ENCODE measurements at regions not wholly inside any gene's neighbourhood (a gene's known extent, or its start where the extent isn't known, plus 50 kb on each side); places are given as distances from the start of the nearest gene placed in this dataset.

DNA sequence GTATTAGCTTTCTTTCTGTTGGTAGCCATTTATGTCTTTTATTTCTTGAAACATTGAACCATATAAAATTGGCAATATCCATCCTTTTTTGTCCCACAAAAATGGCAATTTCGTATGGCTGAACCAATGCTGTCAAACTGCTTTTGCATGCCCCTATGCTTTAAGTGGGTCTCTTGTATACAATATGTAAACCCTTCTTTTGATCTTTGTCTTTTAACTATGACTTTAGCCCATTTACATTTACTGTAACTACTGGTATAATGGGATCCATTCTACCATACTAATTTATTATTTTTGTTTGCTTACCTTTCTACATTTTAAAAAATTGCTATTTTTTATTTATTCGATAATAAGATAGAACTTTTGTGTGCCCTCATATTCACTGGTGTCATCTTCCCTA is 93.4 kb downstream of the TENT4A start:
- Histone ChIP-seq H3K9ac (ENCODE audit: low read depth, low read length) (no peak overlapping the region), H3K36me3 (ENCODE audit: insufficient read depth, low read length) (no peaks in the 10 kb centered on the region), H3K9me3 (replicated peaks; ENCODE audit: low read length) (no peaks in the 10 kb centered on the region), H3K27me3 (ENCODE audit: control insufficient read depth, insufficient read depth, low read length) (no peaks in the 10 kb centered on the region), H3K4me2 (ENCODE audit: low read length) (no peak overlapping the region), H3K4me1 (ENCODE audit: control insufficient read depth, insufficient read depth, low read length) (peaks cover 19% of the 10 kb centered on the region), H3K4me3 (ENCODE audit: low read length) (no peak overlapping the region)

DNA sequence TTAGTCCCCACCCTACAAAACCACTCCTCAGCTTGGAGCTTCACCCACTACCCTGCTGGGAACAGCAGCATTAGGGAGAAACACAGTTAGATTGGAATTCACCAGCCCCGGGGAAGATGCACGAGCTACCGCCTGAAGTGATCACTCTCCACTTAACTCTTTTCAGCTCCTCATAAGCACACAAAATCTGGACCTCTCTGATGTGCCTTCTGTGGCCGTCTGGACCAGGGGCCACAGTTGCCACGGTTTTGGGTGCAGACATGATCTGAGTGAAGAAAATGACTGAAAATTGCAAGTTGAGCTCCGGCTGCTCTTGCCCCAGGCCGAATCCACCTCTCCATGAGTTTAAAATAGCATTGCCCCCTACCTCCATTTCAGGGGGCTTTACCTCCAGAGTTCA is 95.2 kb downstream of the TENT4A start:
- Histone ChIP-seq H3K4me1 (ENCODE audit: control insufficient read depth, insufficient read depth, low read length) (peaks cover 19% of the 10 kb centered on the region), H3K27me3 (ENCODE audit: control insufficient read depth, insufficient read depth, low read length) (no peaks in the 10 kb centered on the region), H3K9ac (ENCODE audit: low read depth, low read length) (no peak overlapping the region), H3K4me3 (ENCODE audit: low read length) (no peak overlapping the region), H3K9me3 (replicated peaks; ENCODE audit: low read length) (no peaks in the 10 kb centered on the region), H3K4me2 (ENCODE audit: low read length) (no peak overlapping the region), H3K36me3 (ENCODE audit: insufficient read depth, low read length) (no peaks in the 10 kb centered on the region)

DNA sequence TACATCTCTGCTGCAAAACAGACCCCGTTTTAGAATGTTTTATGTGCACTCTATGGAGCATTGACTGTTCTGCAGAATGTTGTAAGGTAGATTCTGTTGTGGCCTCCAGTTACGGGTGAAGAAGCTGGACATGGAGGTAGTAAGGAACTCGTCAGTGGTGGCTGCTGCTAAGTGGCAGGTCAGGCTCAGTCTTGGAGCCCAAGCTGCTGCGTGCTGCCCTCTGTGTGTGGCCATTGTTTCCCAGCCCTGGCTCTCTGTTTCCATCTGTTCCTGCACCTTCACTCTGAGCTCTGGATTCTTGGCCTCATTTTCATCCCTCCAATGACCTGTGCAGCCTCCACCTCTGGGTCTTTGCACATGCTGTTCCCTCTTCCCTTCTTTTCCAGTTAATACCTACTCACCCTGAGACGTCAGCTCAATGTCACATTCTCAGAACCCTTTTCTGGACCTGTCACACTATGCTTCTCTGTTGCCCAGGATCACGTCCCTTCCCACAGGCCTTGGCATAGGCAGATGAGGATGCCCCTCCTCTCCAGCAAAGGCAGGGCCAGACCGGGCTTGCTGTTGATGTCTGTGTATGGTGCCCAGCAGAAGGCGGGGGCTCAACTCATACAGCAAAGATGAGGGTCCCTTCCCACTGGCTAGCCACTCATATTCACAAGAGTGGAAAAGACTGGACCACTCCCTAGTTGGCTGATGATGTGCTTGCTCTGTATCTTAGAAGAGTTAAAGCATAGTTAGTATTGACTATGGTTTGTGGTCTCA is 97.6 kb downstream of the TENT4A start:
- Histone ChIP-seq H3K36me3 (ENCODE audit: insufficient read depth, low read length) (no peaks in the 10 kb centered on the region), H3K9me3 (replicated peaks; ENCODE audit: low read length) (no peaks in the 10 kb centered on the region), H3K4me2 (ENCODE audit: low read length) (no peak overlapping the region), H3K4me3 (ENCODE audit: low read length) (no peak overlapping the region), H3K27me3 (ENCODE audit: control insufficient read depth, insufficient read depth, low read length) (no peaks in the 10 kb centered on the region), H3K9ac (ENCODE audit: low read depth, low read length) (no peak overlapping the region), H3K4me1 (ENCODE audit: control insufficient read depth, insufficient read depth, low read length) (no peaks in the 10 kb centered on the region)

DNA sequence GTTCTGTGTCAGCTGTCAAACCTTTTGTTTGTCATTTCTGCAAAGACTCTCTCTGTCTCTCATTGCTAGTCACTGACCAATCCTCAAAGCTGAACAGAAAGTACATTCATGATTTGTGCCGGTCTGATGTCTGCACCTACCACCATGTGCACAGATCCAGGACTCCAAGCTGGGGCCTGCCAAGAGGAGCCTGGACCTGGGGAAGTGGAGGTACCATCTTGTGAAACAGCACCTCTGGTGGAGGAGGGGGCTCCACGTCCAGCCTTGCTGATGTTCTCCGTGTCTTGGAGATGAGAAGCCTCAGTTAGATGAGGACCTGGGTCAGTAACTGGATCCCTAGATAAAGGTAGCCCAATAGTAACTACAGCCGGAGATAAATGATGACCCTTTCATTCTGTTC is 98.9 kb downstream of the TENT4A start:
- Histone ChIP-seq H3K9me3 (replicated peaks; ENCODE audit: low read length) (no peaks in the 10 kb centered on the region), H3K27me3 (ENCODE audit: control insufficient read depth, insufficient read depth, low read length) (no peaks in the 10 kb centered on the region), H3K9ac (ENCODE audit: low read depth, low read length) (no peak overlapping the region), H3K4me2 (ENCODE audit: low read length) (no peak overlapping the region), H3K4me3 (ENCODE audit: low read length) (no peak overlapping the region), H3K4me1 (ENCODE audit: control insufficient read depth, insufficient read depth, low read length) (no peaks in the 10 kb centered on the region), H3K36me3 (ENCODE audit: insufficient read depth, low read length) (no peaks in the 10 kb centered on the region)

DNA sequence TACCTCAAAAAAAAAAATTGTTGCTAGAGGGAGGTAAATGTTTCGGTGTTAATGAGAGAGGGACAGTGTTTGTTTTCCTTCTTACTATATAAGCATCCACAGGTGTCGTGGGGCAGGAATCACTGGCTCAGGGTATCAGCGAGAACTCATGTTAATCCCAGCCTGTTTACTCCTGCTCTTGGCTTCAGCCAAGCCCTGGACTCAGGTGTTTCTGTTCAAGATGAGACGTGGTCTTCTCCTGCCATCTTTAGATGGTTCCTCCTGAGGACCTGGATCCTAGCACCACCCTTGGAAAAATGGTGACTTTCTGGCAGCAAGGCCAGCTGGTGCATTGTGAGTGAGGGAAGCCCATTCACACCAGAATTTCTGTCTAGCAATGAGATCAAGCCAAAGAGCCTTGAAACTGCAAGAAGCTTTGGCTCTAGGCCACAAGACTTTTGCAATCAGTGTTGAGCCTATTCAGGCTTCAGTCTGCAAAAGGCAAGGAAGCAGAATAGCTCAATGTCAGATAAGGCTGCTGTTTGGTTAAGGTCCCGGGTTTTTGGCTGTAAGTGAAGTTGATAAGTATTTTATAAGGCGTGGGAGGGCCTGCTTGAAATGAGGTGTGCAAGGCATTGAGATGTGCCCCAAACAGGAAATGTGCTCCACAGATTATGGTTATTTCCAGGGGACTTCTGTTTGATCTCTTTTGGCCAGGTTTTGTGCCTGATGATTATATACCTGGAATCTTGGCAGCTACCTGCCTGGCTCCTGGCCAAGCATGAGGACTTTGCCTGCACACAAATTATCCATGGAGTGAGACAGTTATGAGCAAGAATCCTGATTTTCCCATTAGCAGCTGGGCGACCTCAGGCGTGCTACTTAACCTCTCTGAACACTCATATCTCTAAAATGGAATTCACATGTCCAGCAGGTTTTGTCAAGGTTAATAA is 99.8 kb downstream of the TENT4A start:
- no peak overlapping the region for H3K9ac ChIP-seq (ENCODE audit: low read depth, low read length)
- no peaks in the 10 kb centered on the region for H3K27me3 ChIP-seq (ENCODE audit: control insufficient read depth, insufficient read depth, low read length)
- no peaks in the 10 kb centered on the region for H3K9me3 ChIP-seq (replicated peaks; ENCODE audit: low read length)
- no peaks in the 10 kb centered on the region for H3K4me1 ChIP-seq (ENCODE audit: control insufficient read depth, insufficient read depth, low read length)
- no peak overlapping the region for H3K4me2 ChIP-seq (ENCODE audit: low read length)
- H3K36me3 ChIP-seq (ENCODE audit: insufficient read depth, low read length) = no peaks in the 10 kb centered on the region
- H3K4me3 ChIP-seq (ENCODE audit: low read length) = no peak overlapping the region

DNA sequence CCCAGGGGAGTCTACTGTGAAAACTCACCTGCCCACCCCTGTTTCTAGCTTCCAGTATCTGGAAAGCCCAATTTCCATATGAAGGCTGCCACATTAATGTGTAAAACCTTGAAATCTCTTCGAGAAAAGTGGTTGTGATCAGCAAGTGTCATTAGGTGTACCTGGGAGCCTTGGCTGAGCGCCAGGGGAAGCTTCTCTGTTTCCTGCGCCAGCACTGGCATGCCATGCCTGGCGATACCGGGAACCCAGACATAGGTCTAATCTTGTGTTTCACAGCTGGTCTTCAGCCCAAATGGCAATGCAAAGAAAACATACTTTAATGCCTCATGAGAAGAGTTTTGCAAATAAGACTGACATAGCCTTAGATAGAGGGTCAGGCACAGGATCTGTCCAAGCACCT is 101.6 kb downstream of the TENT4A start:
- no peak overlapping the region for H3K4me2 ChIP-seq (ENCODE audit: low read length)
- no peak overlapping the region for H3K4me3 ChIP-seq (ENCODE audit: low read length)
- H3K4me1 ChIP-seq (ENCODE audit: control insufficient read depth, insufficient read depth, low read length) = no peaks in the 10 kb centered on the region
- no peak overlapping the region for H3K9ac ChIP-seq (ENCODE audit: low read depth, low read length)
- no peaks in the 10 kb centered on the region for H3K9me3 ChIP-seq (replicated peaks; ENCODE audit: low read length)
- H3K36me3 ChIP-seq (ENCODE audit: insufficient read depth, low read length) = no peaks in the 10 kb centered on the region
- H3K27me3 ChIP-seq (ENCODE audit: control insufficient read depth, insufficient read depth, low read length) = no peaks in the 10 kb centered on the region

DNA sequence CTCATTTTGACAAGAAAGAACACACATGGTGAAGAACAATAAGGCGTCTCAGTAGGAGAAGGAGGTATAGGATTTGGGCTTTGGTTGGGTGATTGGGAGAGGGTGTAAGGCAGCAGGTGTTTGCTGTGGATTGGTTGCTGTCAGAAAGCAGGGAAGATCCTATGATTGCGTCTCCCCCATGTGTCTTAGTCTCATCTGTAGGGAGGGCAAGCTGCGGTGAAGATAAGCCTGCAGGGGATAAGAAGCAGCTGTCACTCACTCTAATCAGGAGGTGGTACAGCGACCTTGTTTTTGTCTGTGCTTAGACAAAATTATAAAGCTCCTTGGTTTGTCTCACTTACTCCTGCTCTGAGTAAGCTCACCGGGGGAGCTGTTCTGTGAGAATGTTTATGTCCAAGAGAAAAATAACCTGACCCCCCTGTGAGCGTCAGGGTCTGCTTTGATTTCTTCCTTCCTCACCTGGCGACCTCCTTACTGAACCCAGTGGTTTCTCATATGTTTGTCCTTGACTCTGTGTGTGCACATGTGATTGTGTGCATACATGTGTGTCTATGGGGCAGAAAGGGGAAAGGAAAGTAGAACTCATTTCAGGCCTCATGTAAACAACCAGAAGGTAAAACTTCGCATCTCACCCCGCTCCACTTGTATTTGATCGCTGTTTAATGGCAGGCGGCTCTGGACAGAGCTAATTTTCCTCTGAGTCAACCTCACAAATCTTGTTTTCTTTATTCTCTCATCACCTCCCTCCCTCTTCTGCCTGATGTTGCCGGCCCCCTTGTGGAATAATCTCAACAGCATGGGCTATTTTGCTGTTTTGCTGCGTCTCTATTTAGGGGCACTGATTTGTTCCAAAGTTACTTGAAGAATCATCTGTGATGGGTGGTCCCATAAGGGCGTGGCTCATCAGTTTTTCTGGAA is 105.6 kb downstream of the TENT4A start:
- Histone ChIP-seq H3K4me2 (ENCODE audit: low read length) (no peak overlapping the region), H3K9ac (ENCODE audit: low read depth, low read length) (no peak overlapping the region), H3K4me3 (ENCODE audit: low read length) (no peak overlapping the region), H3K27me3 (ENCODE audit: control insufficient read depth, insufficient read depth, low read length) (no peaks in the 10 kb centered on the region), H3K36me3 (ENCODE audit: insufficient read depth, low read length) (no peaks in the 10 kb centered on the region), H3K4me1 (ENCODE audit: control insufficient read depth, insufficient read depth, low read length) (no peaks in the 10 kb centered on the region), H3K9me3 (replicated peaks; ENCODE audit: low read length) (no peaks in the 10 kb centered on the region)

DNA sequence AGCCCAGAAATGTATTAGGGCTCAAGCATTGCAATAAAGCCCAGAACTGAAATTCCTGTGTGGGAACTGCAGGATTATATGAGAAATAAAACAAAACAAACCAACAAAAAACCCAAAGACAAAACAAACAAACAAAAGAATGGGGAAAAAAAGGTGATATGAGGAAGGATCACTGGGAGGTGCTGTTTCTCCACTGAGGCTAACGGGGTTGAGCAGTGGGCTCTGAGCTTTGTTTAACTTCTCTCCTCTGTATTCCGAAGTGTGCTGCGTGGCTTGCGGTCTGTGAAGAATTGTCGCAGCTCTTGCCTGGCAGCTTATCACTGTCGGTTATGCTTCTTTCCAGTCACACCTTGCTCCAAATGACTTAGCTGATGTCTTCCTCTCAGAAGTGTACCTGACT is 106.3 kb downstream of the TENT4A start:
- H3K4me1 ChIP-seq (ENCODE audit: control insufficient read depth, insufficient read depth, low read length) = no peaks in the 10 kb centered on the region
- no peak overlapping the region for H3K4me2 ChIP-seq (ENCODE audit: low read length)
- H3K9me3 ChIP-seq (replicated peaks; ENCODE audit: low read length) = no peaks in the 10 kb centered on the region
- no peak overlapping the region for H3K9ac ChIP-seq (ENCODE audit: low read depth, low read length)
- no peaks in the 10 kb centered on the region for H3K27me3 ChIP-seq (ENCODE audit: control insufficient read depth, insufficient read depth, low read length)
- H3K4me3 ChIP-seq (ENCODE audit: low read length) = no peak overlapping the region
- H3K36me3 ChIP-seq (ENCODE audit: insufficient read depth, low read length) = no peaks in the 10 kb centered on the region

DNA sequence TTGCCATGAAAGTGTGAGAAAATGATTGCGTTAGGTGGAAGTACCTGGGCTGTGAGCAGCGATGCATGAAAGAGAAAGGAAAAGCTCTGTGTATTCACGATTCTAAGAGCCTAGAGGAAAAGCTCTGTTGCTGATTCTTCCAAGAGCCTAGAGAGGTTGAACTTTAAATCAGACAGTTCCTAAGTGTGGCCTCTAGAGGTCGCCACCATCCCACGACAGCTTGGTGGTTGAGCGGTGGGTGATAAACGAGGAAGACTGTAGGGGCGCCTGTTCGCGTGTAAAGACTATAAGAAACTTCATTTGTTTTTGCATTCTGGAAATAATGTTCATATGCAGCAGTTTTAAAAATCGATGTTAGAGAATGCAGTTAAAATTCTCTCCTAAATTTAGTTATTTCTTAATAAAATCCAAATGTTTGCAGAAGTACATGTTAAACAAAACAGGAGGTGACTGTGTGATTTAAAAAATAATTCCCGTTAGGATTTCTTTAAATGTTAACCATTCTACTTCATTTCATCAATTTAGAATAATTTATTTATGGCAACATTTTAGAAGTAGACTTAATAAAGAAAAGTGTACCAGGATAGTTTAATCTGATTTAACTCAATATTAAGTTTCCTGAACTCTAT is 107.7 kb downstream of the TENT4A start:
- H3K36me3 ChIP-seq (ENCODE audit: insufficient read depth, low read length) = no peaks in the 10 kb centered on the region
- H3K4me1 ChIP-seq (ENCODE audit: control insufficient read depth, insufficient read depth, low read length) = no peaks in the 10 kb centered on the region
- no peak overlapping the region for H3K9ac ChIP-seq (ENCODE audit: low read depth, low read length)
- H3K4me2 ChIP-seq (ENCODE audit: low read length) = no peak overlapping the region
- H3K4me3 ChIP-seq (ENCODE audit: low read length) = no peak overlapping the region
- H3K9me3 ChIP-seq (replicated peaks; ENCODE audit: low read length) = no peaks in the 10 kb centered on the region
- no peaks in the 10 kb centered on the region for H3K27me3 ChIP-seq (ENCODE audit: control insufficient read depth, insufficient read depth, low read length)

DNA sequence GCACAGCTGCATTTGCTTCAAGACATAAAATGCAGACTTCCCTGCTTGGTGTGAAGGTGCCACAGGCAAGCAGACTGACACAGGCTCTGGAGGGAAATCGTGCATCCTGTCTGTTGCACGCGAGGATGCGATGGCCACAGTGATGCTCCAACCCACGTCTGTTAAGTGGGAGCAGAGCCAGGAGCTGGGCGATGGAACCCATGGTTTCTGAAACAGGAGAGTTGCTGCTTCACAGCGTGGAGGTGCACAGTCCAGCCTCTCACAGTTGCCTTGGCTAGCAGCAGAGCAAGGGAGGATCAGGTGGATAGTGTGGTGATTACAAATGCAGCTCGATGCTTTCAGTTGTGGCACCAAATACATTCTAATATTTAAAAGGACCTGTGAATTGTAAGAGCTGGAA is 108.8 kb downstream of the TENT4A start:
- no peaks in the 10 kb centered on the region for H3K27me3 ChIP-seq (ENCODE audit: control insufficient read depth, insufficient read depth, low read length)
- H3K4me1 ChIP-seq (ENCODE audit: control insufficient read depth, insufficient read depth, low read length) = no peaks in the 10 kb centered on the region
- H3K9ac ChIP-seq (ENCODE audit: low read depth, low read length) = no peak overlapping the region
- H3K36me3 ChIP-seq (ENCODE audit: insufficient read depth, low read length) = no peaks in the 10 kb centered on the region
- H3K4me2 ChIP-seq (ENCODE audit: low read length) = no peak overlapping the region
- no peaks in the 10 kb centered on the region for H3K9me3 ChIP-seq (replicated peaks; ENCODE audit: low read length)
- no peak overlapping the region for H3K4me3 ChIP-seq (ENCODE audit: low read length)
